AG04449 (cell line): ENCODE measurements at regions not wholly inside any gene's neighbourhood (a gene's known extent, or its start where the extent isn't known, plus 50 kb on each side); places are given as distances from the start of the nearest gene placed in this dataset.
"Not testable (repeated sequence)": the region's sequence is repeated elsewhere in the genome, so short reads cannot be mapped to it uniquely, and the experiment has no call there.

Experiments used
- CTCF ChIA-PET: fragments of 350-600 bp; formaldehyde crosslinking; extraction: SDS; loops from one replicate; lab custom pipeline; 2021; ENCODE audit warnings: antibody characterized with exemption; lab: Yijun Ruan, JAX
- POLR2A ChIA-PET: fragments of 400-600, 350-600 bp; formaldehyde crosslinking; extraction: SDS; loops from one replicate; lab custom pipeline; 2020; ENCODE audit warnings: antibody characterized with exemption, inconsistent platforms; lab: Yijun Ruan, JAX
- DNase-seq: peaks from one replicate; pipeline ENCODE4 v3.0.0-alpha.2; 2010; ENCODE audit warnings: low read depth, low spot score
- H3K4me3 ChIP-seq: 2 replicates; pipeline ENCODE4 v1.5.1; 2011; ENCODE audit warnings: low read depth, mild to moderate bottlenecking, control low read depth, low read length
- TF ChIP-seq, protein P1 (sequence below): IDR thresholded peaks from one replicate; pipeline ENCODE4 v1.5.1; 2011; ENCODE audit warnings: mild to moderate bottlenecking, moderate library complexity, low read length, control low read depth, inconsistent platforms; ENCODE audit not compliant: insufficient read depth; ENCODE audit errors: missing control alignments

DNA sequence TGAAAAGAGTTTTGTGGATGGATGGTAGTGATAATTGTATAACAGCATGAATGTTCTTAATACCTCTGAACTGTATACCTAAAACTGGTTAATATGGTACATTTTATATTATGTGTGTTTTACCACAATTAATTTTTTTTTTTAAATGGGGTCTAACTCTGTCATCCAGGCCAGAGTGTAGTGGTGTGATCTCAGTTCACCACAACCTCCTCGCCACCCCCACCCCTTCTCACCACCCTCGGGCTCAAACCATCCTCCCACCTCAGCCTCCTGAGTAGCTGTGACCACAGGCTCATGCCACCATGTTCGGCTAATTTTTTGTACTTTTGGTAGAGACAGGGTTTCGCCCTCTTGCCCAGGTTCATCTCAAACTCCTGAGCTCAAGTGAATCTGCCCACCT, 123.2 kb downstream of the CDRT15L2 start:
- ChIA-PET CTCF (no interaction called here), POLR2A (no interaction called here)
- no peak for DNase-seq
- H3K4me3 ChIP-seq: no peak overlapping the region
- TF ChIP-seq, protein P1, sequence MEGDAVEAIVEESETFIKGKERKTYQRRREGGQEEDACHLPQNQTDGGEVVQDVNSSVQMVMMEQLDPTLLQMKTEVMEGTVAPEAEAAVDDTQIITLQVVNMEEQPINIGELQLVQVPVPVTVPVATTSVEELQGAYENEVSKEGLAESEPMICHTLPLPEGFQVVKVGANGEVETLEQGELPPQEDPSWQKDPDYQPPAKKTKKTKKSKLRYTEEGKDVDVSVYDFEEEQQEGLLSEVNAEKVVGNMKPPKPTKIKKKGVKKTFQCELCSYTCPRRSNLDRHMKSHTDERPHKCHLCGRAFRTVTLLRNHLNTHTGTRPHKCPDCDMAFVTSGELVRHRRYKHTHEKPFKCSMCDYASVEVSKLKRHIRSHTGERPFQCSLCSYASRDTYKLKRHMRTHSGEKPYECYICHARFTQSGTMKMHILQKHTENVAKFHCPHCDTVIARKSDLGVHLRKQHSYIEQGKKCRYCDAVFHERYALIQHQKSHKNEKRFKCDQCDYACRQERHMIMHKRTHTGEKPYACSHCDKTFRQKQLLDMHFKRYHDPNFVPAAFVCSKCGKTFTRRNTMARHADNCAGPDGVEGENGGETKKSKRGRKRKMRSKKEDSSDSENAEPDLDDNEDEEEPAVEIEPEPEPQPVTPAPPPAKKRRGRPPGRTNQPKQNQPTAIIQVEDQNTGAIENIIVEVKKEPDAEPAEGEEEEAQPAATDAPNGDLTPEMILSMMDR: no peak

DNA sequence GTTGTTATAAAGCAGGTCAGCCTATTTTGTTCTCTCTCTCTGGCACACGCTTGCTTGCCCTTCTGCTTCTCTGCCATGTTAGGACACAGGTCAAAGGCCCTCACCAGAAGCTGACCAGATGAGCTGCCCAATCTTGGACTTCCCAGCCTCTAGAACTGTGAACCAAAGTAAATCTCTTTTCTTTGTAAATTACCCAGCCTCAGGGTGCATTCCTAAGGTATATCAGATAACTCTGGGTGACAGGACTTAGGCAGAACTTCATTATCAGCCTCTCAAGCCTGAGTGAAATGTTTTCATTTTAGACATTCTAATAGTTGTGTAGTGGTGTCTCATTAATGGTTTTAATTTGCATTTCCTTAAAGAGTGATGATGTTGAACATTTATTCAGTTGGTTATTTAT, 124.3 kb downstream of the CDRT15L2 start:
- CTCF ChIA-PET: no interaction called here
- no peak overlapping the region for H3K4me3 ChIP-seq
- no peak for DNase-seq
- POLR2A ChIA-PET: no interaction called here
- TF ChIP-seq, protein P1: no peak

DNA sequence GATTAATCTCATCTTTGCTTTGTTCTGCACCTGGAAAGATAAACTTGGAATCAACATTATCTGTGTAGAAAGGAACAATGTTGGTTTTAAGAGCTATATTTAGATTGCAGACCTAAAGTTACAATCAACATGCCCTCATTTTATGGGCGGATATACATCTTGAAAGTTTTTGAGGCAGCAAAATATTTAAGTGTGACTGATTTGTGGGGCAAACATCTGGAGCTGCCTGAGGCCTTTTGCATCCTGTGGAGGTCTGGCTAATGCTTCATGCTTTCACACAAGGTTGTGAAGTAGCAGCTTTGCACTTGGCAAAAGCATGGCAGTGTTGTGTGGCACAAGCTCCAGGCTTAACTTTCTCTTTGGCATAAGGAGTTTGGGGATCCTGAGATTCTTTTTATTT, 125.7 kb downstream of the CDRT15L2 start:
- DNase-seq: not testable (repeated sequence)

DNA sequence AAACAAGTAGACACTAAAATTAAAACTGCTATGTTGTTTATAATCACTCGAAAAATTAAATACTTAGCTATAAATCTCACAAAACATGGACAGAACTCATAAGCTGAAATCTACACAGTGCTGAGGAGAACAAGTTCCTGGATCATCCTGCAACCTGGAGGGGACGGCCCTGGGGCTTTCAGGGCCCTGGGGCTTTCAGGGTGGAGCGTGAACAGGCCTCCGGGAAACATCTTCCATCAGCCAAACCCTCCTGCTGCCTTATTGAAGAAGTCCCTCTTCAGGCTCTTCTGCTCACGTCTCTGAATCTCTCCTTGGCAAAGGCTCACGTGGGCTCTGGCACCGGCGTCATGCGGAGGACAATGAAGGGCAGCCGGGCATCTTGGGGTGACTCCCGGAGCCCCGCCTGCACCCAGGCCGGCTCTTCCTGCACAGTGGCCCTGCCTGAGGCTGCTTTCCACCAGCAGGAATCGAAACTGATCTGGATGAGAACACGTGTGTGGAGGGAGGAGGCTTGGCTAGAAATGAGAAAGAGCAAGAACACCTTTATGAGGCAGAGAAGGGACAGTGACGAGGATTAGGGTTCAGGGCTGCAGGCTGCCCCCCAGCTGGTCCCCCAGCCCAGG, 127.3 kb downstream of the CDRT15L2 start:
- no peak for DNase-seq
- TF ChIP-seq, protein P1: no peak
- CTCF ChIA-PET: no interaction called here

More for the DNA sequence above, 125.7 kb downstream of the CDRT15L2 start:
- H3K4me3 ChIP-seq, CTCF ChIA-PET, POLR2A ChIA-PET: not testable (repeated sequence)

DNA sequence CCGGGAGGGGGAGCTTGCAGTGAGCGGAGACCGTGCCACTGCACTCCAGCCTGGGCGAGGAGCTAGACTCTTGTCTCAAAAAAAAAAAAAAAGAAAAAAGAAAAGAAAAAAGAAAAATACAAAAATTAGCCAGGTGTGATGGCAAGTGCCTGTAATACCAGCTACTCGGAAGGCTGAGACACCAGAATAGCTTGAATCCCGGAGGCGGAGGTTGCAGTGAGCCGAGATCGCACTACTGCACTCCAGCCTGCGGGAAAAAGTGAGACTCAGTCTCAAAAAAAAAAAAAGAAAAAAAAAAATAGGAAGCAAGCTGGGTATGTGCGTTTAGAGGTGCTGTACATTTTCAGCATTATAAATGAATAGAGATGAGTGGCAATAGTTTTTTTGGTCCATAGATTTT, 129.3 kb downstream of the CDRT15L2 start:
- H3K4me3 ChIP-seq, CTCF ChIA-PET, DNase-seq, POLR2A ChIA-PET: not testable (repeated sequence)

More for the DNA sequence above, 127.3 kb downstream of the CDRT15L2 start:
- H3K4me3 ChIP-seq: no peak overlapping the region
- POLR2A ChIA-PET: no interaction called here

DNA sequence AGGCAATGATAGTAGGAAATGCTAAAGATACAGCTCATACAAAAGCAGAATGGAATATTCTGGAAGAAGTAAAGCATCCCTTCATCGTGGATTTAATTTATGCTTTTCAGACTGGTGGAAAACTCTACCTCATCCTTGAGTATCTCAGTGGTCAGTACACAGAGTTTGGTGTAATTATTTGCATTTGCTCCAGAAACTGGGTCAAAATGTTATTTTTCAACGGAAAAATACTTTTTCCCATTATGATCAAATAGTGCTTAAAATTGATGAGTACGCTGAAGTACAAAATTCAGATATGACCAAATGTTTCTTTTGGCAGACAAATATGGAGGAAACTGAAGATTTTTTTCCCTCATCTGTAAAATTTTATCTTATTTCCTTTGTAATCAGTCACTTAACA, 137.0 kb downstream of the CDRT15L2 start:
- POLR2A ChIA-PET, CTCF ChIA-PET, H3K4me3 ChIP-seq, DNase-seq: not testable (repeated sequence)

DNA sequence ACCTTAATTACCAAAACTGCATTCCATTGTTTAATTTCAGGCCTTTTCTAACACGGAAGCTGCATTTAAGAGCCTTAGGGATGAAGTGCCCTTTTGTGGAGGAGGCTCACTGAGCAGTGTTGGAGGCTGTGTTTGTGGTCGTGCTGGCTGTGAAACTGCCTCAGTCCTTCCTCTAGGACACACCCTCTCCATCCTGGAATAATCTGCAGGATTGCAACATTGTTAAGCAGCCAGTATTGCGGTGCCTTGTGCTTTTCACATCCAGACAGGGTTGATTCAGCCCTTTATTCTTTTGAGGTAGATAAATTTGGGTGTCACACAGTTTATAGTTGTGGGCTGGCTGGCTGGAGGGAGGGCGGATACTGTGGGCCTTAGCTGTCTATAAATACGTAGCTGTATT, 141.6 kb downstream of the CDRT15L2 start:
- POLR2A ChIA-PET: no interaction called here
- TF ChIP-seq, protein P1: no peak

DNA sequence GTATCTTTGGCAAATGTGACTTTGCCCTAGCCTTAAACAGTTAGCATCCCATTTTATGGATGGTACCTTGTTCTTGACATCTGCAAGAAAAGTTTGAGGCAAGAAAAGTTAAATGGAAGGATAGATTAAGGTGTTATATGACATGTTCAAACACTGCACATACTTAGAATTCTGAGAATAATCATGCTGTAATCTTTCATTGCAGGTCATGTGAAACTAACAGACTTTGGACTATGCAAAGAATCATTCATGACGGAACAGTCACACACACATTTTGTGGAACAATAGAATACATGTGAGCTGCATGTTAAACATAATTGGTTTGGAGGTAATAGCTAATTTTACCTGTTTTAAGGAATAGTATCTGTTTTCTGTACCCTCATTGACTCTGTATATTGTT, 144.9 kb downstream of the CDRT15L2 start:
- POLR2A ChIA-PET, H3K4me3 ChIP-seq, CTCF ChIA-PET, DNase-seq: not testable (repeated sequence)

More for the DNA sequence above, 141.6 kb downstream of the CDRT15L2 start:
- no peak for DNase-seq
- no peak overlapping the region for H3K4me3 ChIP-seq
- CTCF ChIA-PET: no interaction called here

DNA sequence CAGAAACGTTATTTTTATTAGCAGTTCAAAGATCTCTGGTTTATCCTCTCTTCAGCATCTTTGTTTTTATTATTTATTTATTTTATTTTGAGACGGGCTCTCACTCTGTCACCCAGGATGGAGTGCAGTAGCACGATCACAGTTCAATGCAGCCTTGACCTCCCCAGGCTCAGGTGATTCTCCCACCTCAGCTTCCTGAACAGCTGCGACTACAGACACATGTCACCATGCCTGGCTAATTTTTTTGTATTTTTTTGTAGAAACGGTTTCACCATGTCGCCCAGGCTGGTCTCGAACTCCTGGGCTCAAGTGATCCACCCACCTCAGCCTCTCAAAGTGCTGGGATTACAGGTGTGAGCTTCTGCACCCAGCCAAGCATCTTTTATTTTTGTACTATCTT, 147.7 kb downstream of the CDRT15L2 start:
- POLR2A ChIA-PET, CTCF ChIA-PET: not testable (repeated sequence)

More for the DNA sequence above, 147.7 kb downstream of the CDRT15L2 start:
- not testable (repeated sequence) for DNase-seq, H3K4me3 ChIP-seq
